BLaER1 (cell line): ENCODE measurements at regions not wholly inside any gene's neighbourhood (a gene's known extent, or its start where the extent isn't known, plus 50 kb on each side); places are given as distances from the start of the nearest gene placed in this dataset.

Experiments
- H3K27ac ChIP-seq: shearing (Covaris generic); formaldehyde crosslinking; 2 replicates; pipeline ENCODE4 v1.8.1; 2022
- H3K27me3 ChIP-seq: shearing (Covaris generic); formaldehyde crosslinking; 2 replicates; pipeline ENCODE4 v1.8.1; 2022
- H3K36me3 ChIP-seq: shearing (Covaris generic); formaldehyde crosslinking; 2 replicates; pipeline ENCODE4 v1.8.1; 2022
- H3K4me1 ChIP-seq: shearing (Covaris generic); formaldehyde crosslinking; 2 replicates; pipeline ENCODE4 v1.8.1; 2022
- H3K4me2 ChIP-seq: shearing (Covaris generic); formaldehyde crosslinking; 2 replicates; pipeline ENCODE4 v1.8.1; 2022
- H3K4me3 ChIP-seq: shearing (Covaris generic); formaldehyde crosslinking; 2 replicates; pipeline ENCODE4 v1.8.1; 2022
- H3K9ac ChIP-seq: shearing (Covaris generic); formaldehyde crosslinking; 2 replicates; pipeline ENCODE4 v1.8.1; 2022
- H3K9me3 ChIP-seq: shearing (Covaris generic); formaldehyde crosslinking; 2 replicates; pipeline ENCODE4 v1.8.1; 2022
- H4K20me1 ChIP-seq: shearing (Covaris generic); formaldehyde crosslinking; 2 replicates; pipeline ENCODE4 v1.8.1; 2022
- Cebpa-rat ChIP-seq: shearing (Covaris generic); IDR thresholded peaks from 2 replicates; pipeline ENCODE4 v1.8.1; 2022

DNA sequence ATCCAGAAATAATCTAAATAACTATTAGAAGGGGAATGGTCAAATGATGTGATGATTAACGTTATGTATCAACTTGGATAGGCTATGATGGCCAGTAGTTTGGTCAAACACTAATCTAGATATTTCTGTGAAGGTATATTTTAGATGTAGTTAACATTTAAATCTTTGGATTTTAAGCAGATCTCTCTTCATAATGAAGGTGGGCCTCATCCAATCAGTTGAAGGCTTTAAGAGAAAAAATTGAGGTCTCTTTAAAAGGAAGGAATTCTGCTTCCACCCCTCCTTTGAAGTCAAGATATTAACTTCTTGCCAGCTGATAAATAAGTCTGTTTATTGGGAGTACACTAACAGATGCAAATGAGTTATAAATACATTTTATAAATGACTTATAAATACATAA lies 760.0 kb upstream of the SLC35B3 start:
- no peak for TF ChIP-seq Cebpa-rat
- Histone ChIP-seq H4K20me1 (no peaks in the 10 kb centered on the region), H3K9ac (no peak overlapping the region), H3K9me3 (no peaks in the 10 kb centered on the region), H3K4me1 (no peaks in the 10 kb centered on the region), H3K27ac (no peak overlapping the region), H3K4me3 (no peak overlapping the region), H3K27me3 (no peaks in the 10 kb centered on the region), H3K36me3 (no peaks in the 10 kb centered on the region), H3K4me2 (no peak overlapping the region)

DNA sequence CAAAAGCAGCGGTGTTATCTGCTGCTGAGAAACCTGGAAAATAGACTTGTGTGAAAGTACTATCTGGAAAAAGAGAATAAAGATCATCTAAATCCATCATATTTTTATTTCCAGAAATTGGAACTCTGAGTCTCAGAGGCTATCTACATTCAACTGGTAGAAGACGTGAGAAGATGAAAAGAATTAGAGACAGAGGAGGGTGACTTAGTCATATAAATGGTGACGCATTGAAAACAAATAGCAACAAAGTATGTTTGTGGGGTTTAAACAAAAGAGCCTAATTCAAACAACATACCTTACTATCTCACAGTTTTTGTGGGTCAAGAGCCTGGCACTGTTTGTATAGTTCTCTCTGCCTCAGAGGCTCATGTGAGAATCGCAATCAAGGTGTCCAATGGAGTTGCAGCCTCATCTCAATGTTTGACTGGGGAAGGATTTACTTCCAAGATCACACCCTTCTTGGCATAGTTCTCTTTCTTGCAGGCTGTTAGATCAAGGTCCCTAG lies 757.1 kb upstream of the SLC35B3 start:
- H3K9ac ChIP-seq = no peak overlapping the region
- no peaks in the 10 kb centered on the region for H3K36me3 ChIP-seq
- no peak overlapping the region for H3K27ac ChIP-seq
- H3K4me1 ChIP-seq = no peaks in the 10 kb centered on the region
- no peaks in the 10 kb centered on the region for H4K20me1 ChIP-seq
- no peaks in the 10 kb centered on the region for H3K9me3 ChIP-seq
- no peak overlapping the region for H3K4me3 ChIP-seq
- H3K4me2 ChIP-seq = no peak overlapping the region
- H3K27me3 ChIP-seq = no peaks in the 10 kb centered on the region
- TF ChIP-seq Cebpa-rat = no peak

DNA sequence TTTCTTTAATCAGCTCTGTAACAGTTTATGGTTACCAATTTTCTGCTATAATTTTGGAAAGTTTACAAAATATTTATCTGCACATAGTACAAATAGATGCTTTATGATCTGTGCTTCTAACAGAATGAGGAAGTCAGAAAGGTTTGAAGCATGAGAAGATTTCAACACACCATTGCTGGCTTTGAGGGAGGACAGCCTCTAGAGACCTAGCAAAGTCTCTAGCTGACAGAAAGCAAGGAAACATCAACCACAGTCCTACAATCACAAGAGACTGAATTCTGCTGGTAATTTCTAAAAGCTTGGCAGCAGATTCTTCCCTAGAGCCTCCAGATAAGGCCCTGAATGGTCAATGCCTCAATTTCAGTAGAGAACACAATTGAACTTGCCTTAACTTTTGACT lies 750.8 kb upstream of the SLC35B3 start:
- no peak overlapping the region for H3K4me3 ChIP-seq
- H3K4me2 ChIP-seq = peak overlapping the region; percentile 6; the same call in 1 of the 2 replicates
- TF ChIP-seq Cebpa-rat = 0 out of 2 replicates have a peak, but pooled peaks have one; percentile 20
- no peak overlapping the region for H3K27ac ChIP-seq
- no peaks in the 10 kb centered on the region for H3K36me3 ChIP-seq
- H4K20me1 ChIP-seq = no peaks in the 10 kb centered on the region
- no peak overlapping the region for H3K9ac ChIP-seq
- H3K27me3 ChIP-seq = no peaks in the 10 kb centered on the region
- no peaks in the 10 kb centered on the region for H3K9me3 ChIP-seq
- peaks cover 11% of the 10 kb centered on the region; the same call in 1 of the 2 replicates for H3K4me1 ChIP-seq

DNA sequence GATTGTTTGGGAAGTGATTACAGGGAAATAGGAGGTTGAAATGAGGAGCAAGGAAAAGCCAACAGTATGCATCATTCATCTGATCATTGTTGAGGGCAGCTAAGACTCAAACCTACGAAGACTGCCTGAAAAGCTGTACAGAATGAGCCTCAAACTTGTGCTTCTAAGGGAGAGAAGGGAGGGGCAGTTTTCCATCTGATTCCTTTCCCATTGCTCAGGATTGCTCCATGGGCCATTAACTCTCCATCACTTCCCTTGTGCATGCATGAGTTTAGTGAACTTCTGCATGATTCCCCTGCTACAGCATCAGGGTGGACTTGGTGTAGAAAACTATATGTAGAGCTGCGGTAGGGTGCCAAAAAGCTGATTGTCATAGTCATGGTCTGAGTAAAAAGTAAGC lies 742.7 kb upstream of the SLC35B3 start:
- no peak for TF ChIP-seq Cebpa-rat
- H3K9me3 ChIP-seq = peaks cover 13% of the 10 kb centered on the region
- H4K20me1 ChIP-seq = no peaks in the 10 kb centered on the region
- H3K36me3 ChIP-seq = no peaks in the 10 kb centered on the region
- no peak overlapping the region for H3K4me2 ChIP-seq
- no peak overlapping the region for H3K4me3 ChIP-seq
- no peak overlapping the region for H3K9ac ChIP-seq
- no peak overlapping the region for H3K27ac ChIP-seq
- H3K27me3 ChIP-seq = no peaks in the 10 kb centered on the region
- H3K4me1 ChIP-seq = no peaks in the 10 kb centered on the region

DNA sequence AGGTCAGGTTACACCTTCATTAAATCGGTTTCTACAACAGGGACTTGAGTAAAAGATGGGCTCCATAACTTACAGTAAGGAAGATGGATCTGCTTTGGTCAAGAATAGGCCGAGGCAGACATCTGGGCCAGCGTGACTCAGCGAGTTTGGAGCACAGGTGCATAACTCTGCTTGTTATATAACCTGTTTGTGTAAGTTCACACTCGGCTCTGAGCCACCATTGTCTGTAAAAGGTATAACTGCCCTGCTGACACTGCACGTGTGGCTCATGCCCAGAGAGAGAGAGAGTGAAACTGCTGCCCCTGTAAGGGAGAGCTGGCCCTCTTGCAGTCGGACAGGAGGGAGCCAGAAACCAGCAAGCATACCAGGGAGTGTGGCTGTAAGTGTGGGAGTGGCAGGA lies 737.9 kb upstream of the SLC35B3 start:
- H3K9ac ChIP-seq = no peak overlapping the region
- H3K9me3 ChIP-seq = peaks cover 18% of the 10 kb centered on the region
- H3K36me3 ChIP-seq = no peaks in the 10 kb centered on the region
- no peak for TF ChIP-seq Cebpa-rat
- H3K4me3 ChIP-seq = no peak overlapping the region
- no peak overlapping the region for H3K4me2 ChIP-seq
- H3K4me1 ChIP-seq = no peaks in the 10 kb centered on the region
- H3K27ac ChIP-seq = no peak overlapping the region
- no peaks in the 10 kb centered on the region for H3K27me3 ChIP-seq
- H4K20me1 ChIP-seq = no peaks in the 10 kb centered on the region

DNA sequence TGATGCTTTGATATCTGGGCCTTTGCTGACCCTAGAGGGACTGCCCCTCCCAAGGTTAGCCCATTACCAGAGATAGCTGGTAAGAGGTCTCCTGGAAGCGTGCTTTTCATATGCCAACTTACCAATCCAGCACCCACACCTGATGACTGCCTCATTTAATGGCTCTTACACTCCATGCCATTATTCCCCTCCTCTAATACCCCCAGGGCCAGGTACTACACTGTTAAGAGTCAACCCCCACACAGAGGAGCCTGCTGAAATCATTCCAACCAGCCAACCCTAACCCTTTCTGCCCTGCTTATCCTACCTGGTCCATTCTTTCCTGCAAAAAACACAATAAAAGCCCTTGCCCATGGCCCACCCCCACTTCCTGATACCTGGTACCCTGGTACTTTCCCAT lies 736.8 kb upstream of the SLC35B3 start:
- no peak overlapping the region for H3K4me2 ChIP-seq
- TF ChIP-seq Cebpa-rat = no peak
- peaks cover 18% of the 10 kb centered on the region for H3K9me3 ChIP-seq
- H4K20me1 ChIP-seq = no peaks in the 10 kb centered on the region
- H3K4me3 ChIP-seq = no peak overlapping the region
- no peak overlapping the region for H3K27ac ChIP-seq
- no peak overlapping the region for H3K9ac ChIP-seq
- H3K4me1 ChIP-seq = no peaks in the 10 kb centered on the region
- H3K27me3 ChIP-seq = no peaks in the 10 kb centered on the region
- H3K36me3 ChIP-seq = no peaks in the 10 kb centered on the region

DNA sequence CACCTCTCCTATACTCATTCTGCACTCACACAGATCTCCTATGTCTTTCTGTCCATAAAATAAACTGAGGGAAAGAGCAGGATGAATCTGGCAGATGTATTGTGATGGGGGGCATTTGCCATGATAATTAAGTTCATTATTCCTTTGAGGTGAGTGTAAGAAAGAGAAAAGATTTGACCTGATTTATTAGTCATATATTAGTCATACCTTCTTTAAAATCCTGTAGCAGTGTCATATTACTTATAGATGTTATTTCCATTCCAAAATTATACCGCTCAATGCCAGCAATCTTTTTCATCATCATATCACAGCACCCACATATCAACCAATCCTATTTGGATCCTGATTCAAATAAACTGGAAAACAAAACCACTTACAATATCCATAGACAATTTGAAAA lies 733.3 kb upstream of the SLC35B3 start:
- Histone ChIP-seq H3K4me2 (no peak overlapping the region), H3K4me1 (no peaks in the 10 kb centered on the region), H3K36me3 (no peaks in the 10 kb centered on the region), H3K9ac (no peak overlapping the region), H3K4me3 (no peak overlapping the region), H4K20me1 (no peaks in the 10 kb centered on the region), H3K27me3 (no peaks in the 10 kb centered on the region), H3K9me3 (peaks cover 11% of the 10 kb centered on the region), H3K27ac (no peak overlapping the region)
- TF ChIP-seq Cebpa-rat = no peak

DNA sequence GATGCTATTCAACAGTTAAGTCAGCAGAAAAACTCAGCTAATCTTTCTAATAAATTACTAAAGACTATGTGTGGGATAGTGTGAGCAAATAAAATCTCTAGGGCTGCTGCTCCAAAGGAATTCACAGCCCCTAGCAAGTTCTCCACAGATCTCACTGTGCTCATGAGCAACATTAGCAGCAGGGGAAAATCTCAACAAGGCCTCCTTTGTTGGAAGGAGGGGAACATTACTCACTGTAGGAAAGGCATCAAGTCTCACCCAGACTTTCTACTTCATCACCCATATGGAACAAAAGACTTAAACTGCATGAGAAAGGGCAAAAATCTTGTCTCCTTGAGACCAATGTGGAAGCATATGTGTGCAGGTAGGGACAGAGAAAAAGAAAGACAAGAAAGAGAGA lies 726.4 kb upstream of the SLC35B3 start:
- Histone ChIP-seq H3K4me1 (no peaks in the 10 kb centered on the region), H3K4me3 (no peak overlapping the region), H3K4me2 (no peak overlapping the region), H3K36me3 (no peaks in the 10 kb centered on the region), H3K27ac (no peak overlapping the region), H3K27me3 (no peaks in the 10 kb centered on the region), H4K20me1 (no peaks in the 10 kb centered on the region), H3K9ac (no peak overlapping the region), H3K9me3 (no peaks in the 10 kb centered on the region)
- no peak for TF ChIP-seq Cebpa-rat

DNA sequence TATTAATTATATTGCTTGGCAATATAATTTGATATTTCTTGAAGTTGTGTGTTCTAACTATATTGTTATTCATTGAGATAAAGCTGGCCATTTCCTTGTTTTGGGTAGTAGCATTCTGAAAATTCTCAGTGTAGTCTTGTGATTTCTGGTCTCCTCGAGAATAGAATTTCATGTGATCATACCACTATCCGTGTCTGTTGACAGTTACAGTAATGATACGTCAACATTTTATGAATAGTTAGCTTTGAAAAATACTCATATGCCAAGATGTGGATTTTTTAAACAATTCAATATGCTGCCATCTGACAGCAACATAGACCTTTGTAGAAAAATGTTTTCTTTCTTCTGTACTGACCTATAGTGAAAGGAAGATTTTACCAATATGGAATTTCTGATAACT lies 723.7 kb upstream of the SLC35B3 start:
- H4K20me1 ChIP-seq = no peaks in the 10 kb centered on the region

DNA sequence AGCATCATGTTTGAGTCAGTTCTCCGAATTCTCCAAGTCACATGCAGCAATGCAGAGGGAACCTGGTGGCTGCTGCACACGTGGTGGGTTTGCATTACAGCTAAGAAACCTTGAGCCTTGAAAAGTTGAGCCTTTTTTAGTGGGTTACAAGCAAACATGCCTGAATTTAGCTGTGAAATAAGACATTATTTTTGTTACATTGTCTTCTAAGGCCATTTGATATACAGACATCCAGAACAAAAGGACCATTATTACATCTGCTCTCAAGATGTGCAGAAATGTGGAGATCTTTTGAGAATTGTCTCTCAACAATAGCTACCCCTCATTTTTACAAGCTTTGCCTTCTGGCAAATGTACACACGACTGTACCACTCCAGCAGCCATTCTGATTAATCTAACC lies 720.5 kb upstream of the SLC35B3 start:
- H3K27ac ChIP-seq = no peak overlapping the region
- no peaks in the 10 kb centered on the region for H3K36me3 ChIP-seq
- no peaks in the 10 kb centered on the region for H3K27me3 ChIP-seq
- no peak overlapping the region for H3K4me2 ChIP-seq
- H4K20me1 ChIP-seq = no peaks in the 10 kb centered on the region
- H3K9ac ChIP-seq = no peak overlapping the region
- H3K4me1 ChIP-seq = no peaks in the 10 kb centered on the region
- no peaks in the 10 kb centered on the region for H3K9me3 ChIP-seq
- no peak for TF ChIP-seq Cebpa-rat
- no peak overlapping the region for H3K4me3 ChIP-seq

More for the DNA sequence above, 723.7 kb upstream of the SLC35B3 start:
- Histone ChIP-seq H3K9ac (no peak overlapping the region), H3K9me3 (no peaks in the 10 kb centered on the region), H3K4me1 (no peaks in the 10 kb centered on the region), H3K4me2 (no peak overlapping the region), H3K36me3 (no peaks in the 10 kb centered on the region), H3K4me3 (no peak overlapping the region), H3K27me3 (no peaks in the 10 kb centered on the region), H3K27ac (no peak overlapping the region)
- no peak for TF ChIP-seq Cebpa-rat

DNA sequence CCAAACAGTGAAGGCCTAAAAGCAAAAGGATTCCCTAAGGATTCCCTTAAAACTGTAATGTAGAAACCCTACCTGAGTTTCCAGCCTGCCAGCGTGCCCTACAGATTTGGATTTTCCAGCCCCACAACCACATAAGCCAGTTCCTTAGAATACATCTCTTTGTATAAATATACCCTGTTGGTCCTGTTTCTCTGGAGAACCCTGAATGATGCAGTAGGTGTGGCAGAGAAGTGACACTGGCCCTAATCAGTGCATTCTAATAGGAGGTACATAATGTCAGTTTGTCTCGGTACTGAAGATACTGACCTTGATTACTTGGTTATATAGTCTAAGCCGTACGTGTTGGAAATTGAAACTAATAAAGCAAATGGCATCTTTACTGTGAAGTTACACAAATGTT lies 707.8 kb upstream of the SLC35B3 start:
- H3K9me3 ChIP-seq = no peaks in the 10 kb centered on the region

More for the DNA sequence above, 707.8 kb upstream of the SLC35B3 start:
- Histone ChIP-seq H3K4me2 (no peak overlapping the region), H3K36me3 (no peaks in the 10 kb centered on the region), H3K4me1 (no peaks in the 10 kb centered on the region), H4K20me1 (no peaks in the 10 kb centered on the region), H3K9ac (no peak overlapping the region), H3K27me3 (no peaks in the 10 kb centered on the region), H3K4me3 (no peak overlapping the region), H3K27ac (no peak overlapping the region)
- no peak for TF ChIP-seq Cebpa-rat
